GM18858 (cell line): ENCODE measurements at regions not wholly inside any gene's neighbourhood (a gene's known extent, or its start where the extent isn't known, plus 50 kb on each side); places are given as distances from the start of the nearest gene placed in this dataset.
"Not testable (repeated sequence)": the region's sequence is repeated elsewhere in the genome, so short reads cannot be mapped to it uniquely, and the experiment has no call there.

Experiments
- ATAC-seq: cut with Tn5 transposase; IDR thresholded peaks from one replicate; pipeline ENCODE4 v1.9.1; 2021; ENCODE audit not compliant: unreplicated experiment

DNA sequence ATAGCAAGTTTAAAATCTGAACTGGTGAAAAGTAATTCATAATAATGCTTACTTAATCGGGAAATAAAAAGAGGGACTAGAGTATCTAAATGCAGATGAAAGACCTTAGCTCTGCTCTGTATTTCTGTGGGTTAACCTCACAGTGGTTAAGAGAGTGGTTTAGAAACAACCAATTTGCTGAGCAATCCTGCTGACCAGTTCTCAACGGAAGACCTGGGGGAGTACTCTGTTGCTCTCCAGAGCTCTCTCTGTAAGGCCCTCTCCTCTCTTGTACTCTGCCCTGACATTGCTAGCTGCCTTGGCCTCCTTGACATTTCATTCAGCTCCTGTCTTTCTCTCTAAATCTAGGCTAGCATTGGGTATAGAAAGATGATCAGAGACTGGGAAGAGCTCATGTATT, 1186.6 kb upstream of the SEMA6A start:
- no peak for ATAC-seq

DNA sequence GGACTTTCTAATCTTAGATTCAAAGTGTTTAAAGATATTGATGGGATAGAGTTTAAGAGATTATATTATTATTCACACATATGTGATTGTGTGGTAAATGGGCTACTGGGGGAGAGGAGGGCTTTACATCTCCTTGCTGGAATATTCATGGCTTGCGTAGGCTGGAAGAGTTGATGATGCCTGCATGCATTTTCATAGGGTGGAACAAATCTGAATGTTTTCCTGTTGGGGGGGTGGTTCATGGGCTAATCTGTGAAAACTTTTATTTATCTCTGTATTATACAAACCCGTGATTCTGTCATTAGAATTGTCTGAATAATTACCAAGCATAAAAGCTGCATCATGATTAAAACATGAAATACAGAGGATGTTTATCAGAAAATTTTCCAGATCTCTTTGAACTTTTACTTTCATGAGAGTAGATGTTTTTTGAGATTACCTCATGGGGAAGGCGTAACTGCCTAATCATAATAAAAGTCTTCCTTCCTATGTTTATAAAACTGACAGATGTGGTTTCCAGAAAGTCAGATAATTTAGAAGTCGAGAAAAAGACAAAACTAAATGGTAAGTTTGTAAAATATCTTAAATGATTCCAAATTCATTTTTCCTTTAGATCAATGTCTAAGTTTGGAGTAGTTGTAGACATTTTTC, 1185.4 kb upstream of the SEMA6A start:
- no peak for ATAC-seq

DNA sequence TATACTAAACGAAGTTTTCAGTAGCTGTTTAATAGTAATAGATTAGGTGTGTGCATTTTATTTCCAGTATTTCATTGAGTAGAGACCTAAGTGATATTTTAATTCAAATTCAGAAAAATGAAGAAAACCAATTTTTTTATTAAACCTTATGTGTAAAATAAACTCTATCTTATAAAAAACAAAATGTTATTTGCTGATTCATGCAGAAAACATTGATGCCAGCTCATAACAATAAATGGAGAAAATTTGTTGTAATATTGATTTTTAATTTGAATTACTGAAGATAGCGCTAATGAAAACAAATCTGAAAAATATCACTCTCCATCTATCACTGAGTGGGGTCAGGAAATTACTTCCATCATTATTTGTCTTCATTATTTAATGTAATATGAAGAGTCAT, 1177.8 kb upstream of the SEMA6A start:
- no peak for ATAC-seq

DNA sequence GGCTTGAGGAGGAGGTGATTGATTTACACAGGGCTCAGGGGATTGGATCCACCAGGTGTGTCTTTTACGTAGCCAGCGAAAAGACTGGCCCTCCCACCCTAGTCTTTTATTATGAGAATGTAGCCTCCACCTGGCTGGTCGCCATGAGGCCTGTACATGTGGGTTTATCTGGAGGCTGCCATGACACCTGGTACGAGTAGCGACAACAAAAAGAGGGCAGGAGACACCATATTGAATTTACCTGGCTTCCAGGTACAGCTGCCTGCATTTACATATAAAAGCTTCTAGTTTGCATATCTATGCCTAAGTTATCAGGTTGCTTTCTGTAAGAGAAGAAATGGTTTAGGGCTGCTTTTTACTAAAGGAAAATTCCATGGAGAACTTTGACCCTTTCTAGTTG, 1173.7 kb upstream of the SEMA6A start:
- no peak for ATAC-seq

DNA sequence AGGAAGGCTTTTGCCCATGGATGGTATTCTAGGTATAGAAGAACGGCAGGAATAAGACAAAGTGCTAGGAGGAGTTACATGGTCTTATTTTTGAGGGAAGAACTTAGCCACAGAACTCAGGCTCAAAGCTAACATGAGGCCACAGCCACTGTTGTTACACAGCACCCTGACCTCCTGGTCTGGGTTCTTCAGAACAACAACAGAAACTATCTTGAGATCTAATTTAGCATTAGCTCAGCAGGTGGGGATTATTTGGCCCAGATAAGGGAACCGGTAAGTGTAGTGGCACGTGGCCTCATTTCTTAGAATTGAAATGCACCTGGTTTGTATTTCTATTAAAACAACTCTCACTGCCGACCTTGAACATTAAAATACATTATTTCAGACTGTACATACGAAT, 1168.7 kb upstream of the SEMA6A start:
- ATAC-seq = no peak

DNA sequence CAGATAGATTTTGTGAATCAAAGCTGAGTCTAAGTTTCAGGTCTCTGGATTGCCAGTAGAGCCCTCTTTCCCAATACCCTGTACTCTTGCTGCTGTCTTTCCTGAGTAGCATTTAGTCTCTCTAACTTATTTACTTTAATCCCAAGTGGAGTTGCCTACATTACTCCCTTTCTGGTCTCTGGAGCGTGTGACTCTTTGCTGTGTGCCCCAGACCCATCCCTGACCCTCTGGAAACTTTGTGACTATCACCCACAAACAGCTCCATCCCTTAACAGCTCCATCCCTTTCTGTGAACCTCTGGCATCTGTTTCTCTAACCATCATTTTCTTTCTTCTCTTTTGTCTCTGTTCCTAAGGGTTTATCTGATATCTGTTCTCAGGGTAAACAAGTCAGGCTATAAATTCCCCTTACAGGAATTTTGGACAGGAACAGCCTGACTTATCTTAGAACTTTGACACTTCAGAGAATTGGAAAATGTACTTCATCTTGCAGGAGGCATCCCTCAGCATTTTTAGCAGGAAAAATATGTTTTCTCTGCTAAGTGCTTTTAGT, 1167.1 kb upstream of the SEMA6A start:
- ATAC-seq = no peak

DNA sequence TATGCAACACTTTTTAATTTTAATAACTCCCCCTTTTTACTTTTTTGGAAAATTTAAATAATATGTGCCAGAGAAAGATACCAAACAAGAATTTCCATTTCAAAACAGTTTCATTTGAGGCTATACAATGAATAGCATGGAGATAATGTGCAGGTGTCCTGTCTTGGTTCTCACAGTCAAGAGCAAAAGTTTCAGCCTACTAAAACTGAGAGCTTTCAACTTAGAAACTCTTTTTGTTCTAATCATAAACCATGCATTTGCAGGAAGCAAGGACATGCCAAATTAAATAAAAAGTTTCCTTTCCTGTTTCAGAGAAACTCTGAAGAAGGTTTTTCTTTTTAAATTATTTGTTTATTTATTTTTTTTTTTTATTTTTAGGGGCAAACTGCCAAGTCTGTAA, 1165.6 kb upstream of the SEMA6A start:
- no peak for ATAC-seq

DNA sequence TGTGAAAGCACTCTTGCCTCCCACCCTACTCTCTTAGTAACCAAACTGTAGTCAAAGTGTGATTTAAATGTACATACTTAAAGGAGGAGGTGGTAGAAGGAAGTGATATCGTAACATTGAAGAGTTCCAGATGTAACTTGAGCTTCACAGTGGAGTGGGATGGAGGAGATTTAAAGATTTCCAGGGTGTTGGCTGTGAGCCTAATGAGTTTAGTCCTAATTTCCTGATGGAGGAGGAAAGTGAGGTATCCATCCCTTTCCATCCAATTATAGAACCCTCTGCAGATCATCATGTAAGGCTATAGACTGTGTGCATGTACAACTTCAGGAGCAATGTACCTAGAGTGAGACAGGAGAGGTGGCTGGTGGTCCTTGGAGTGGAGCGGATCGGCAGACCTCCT, 1163.9 kb upstream of the SEMA6A start:
- no peak for ATAC-seq

DNA sequence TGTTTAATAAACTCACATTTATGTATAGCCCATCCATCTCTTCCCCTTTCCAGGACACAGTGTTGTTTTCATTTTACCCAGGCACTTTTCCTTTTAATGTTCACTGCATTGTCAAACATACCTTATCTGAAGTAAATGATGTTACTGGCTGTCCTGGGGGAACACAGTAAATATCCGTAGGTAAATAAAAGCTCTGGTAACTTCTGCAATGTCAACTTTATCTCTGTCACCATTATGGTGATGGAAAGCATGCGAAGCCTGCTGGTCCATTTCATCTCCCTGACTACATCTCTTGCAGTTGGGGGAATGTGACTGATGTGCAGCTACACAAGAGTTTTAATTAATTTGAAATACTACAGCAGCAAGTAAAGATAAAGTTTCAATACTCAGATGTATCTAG, 1162.1 kb upstream of the SEMA6A start:
- ATAC-seq = no peak

DNA sequence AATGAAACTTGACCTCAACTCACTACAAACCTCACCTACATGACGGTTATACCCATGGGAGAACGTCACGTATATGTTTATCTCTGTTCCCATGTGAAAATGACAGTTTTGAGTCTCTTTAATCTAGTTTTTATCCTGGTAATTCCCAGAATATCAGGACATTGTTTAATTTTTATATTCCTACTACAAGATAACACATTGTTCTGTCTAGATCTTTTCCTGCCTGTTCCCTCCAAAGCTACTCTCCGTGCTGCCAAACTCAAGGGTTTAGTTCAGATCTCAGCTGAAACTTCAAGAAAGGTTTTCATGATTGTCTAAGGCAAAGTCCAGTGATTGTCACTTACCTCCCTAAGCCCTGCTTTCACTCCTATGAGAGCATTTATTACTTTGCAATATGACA, 1159.4 kb upstream of the SEMA6A start:
- no peak for ATAC-seq

DNA sequence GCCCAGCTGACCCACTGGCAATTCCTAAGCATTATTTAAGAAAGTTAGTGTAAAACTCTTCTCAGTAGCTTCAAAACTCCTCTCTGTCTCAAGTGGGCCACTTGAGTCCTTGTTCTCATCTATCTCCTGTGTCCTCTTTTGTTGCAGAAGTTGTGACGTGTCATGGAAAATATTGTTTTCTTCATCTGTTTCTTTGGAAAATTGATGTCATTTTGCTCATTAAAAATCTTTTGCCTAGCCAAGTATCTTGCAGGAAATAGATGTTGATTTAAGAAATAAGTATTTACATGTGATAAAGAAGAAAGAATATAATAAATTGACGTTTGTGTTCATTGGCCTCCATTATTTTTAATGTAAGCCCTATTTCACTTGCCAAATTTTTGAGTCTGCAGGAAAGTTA, 1158.4 kb upstream of the SEMA6A start:
- no peak for ATAC-seq

DNA sequence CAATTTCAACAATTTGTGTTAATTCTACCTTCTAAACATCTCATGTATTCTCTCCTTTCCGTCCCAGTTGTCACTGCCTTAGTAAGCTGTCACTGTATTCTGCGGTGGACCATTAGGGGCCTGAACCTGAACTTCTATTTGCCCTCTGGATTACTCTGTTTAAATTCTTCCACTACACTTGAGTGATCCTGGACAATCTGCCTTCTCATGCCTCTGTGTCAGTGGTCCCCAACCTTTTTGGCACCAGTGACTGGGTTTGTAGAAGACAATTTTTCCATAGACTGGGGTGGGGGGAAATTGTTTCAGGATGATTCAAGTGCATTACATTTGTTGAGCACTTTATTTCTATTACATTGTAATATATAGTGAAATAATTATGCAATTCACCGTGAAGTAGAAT, 1157.6 kb upstream of the SEMA6A start:
- ATAC-seq = no peak

DNA sequence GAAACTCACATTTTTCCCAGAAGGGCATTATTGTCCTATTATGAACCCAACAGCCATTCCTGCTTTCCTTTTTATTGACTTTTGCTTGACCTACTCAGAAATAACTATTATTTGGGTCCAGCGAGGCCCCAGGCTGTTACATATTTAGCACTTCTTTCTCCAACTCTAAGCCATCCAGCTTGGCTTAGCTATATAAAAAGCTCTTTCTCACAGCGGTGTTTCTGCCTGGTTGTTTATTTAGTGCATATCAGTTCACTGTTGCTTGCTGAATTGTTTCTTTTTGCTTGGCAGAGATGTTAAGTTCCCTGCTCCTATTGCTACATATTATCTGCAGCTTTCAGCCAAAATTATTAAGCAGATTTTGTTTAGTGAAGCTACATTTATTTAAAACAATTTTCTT, 1156.8 kb upstream of the SEMA6A start:
- no peak for ATAC-seq

DNA sequence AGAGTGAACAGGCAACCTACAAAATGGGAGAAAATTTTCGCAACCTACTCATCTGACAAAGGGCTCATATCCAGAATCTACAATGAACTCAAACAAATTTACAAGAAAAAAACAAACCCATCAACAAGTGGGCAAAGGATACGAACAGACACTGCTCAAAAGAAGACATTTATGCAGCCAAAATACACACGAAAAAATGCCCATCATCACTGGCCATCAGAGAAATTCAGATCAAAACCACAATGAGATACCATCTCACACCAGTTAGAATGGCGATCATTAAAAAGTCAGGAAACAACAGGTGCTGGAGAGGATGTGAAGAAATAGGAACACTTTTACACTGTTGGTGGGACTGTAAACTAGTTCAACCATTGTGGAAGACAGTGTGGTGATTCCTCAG, 1146.2 kb upstream of the SEMA6A start:
- ATAC-seq = not testable (repeated sequence)

DNA sequence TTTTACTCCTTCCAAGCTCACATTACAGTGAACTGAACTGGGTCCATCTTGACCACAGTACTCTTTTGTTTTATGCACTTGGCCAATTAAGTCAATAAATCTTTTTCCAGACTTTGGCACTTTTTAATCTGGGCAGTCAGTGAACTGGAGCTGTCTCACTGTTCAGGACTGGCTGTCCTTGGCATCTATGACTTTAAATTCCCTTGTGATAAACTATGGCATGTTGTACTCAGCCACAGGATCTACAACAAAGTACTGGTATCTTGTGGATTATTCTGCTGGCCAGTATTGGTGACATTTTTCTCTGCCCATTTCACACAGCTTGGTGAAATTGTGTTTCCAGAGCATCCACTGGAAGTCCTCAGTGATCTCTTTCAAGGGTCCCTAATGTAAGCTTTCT, 1144.8 kb upstream of the SEMA6A start:
- no peak for ATAC-seq

DNA sequence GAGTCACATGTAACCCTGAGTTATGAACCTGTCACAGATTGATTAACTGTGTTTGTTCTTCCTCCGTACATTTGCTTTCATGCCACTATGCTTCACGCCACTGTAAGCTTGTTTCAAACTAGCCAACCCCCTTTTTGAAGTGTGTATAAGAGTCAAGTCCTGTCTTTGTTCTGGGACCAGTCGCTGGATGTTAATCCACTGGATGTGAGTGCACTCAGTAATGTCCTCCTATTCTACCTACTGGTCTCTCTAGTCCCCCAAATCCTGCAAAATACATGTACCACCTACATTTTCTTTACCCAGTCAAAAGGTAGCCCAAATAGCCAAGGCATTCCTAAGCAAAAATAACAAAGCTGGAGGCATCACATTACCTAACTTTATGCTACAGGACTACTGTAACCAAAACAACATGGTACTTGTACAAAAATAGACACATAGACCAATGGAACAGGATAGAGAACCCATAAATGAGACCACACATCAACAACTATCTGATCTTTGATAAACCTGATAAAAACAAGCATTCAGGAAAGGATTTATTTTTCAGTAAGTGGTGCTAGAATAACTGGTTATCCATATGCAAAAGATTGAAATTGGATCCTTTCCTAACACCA, 1139.1 kb upstream of the SEMA6A start:
- ATAC-seq = no peak

DNA sequence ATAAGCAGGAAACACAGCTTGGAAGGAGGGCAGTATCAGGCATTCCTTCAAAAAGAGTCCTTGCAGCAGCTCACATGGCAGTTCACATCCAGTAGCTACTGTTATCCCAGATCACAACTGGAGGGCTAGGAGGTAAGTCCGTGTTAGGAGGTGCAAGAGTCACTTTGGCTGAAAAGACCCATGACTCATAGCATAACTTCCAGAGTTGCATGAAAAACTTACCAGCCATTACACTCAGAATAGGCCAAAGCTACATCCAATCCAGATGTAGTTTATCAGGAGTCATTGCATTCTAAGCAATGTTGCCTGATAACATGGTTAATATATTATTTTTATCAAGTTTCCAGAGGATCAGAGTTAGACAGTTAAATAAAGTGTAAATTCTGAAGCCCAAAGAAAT, 1126.4 kb upstream of the SEMA6A start:
- no peak for ATAC-seq

DNA sequence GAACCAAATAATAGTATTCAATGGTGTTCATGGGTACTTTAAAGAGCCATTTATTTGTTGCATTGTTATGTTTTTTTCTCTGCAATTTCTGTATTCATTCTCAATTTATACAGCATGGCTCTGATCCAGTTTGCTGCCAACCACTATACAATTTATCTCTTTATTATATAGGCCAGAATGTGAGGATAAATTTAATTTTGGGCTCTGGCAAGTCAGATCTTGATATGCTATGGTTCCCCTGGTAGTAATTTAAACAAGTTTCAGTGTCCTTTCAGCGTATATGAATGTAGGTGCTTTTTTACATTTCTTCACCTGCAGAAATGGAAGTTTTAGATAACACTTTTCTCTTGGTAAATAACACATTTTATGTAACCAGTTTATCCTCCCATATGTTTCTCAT, 1118.0 kb upstream of the SEMA6A start:
- no peak for ATAC-seq

DNA sequence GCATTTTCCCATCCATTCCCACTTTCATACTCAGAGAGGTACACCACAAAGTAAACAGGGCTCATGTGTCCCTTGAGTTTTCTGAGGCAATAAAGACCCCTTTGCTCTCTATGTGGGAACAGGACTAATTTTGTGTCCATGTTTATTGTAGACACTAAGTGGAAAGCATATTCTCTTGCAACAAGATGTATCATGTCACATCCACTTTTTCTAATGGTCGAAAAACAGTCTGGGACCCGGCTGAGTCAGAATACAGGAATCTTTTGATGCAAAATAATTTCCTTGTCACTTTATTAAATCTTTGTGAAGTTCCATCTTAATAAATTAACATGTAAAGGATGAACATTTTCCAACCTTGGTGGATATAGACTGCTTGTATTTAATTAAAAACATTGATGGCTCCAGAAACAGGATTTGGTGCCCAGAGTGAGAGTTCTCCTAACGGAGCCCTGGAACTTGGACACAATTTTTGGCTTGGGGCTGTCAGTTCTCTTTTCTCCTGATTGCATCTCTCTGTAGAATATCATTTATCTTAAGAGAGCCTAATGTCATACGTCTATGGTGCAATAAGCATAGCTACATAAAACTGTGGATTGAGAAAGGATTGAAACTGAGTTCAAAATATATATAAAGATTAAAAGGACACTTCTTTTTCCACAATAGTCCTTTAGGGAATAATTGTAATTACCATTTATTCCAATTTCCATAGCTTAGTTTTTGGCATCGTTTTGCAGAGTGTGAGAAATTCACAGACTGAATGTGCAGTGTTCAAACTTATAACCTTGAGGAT, 1116.7 kb upstream of the SEMA6A start:
- no peak for ATAC-seq

DNA sequence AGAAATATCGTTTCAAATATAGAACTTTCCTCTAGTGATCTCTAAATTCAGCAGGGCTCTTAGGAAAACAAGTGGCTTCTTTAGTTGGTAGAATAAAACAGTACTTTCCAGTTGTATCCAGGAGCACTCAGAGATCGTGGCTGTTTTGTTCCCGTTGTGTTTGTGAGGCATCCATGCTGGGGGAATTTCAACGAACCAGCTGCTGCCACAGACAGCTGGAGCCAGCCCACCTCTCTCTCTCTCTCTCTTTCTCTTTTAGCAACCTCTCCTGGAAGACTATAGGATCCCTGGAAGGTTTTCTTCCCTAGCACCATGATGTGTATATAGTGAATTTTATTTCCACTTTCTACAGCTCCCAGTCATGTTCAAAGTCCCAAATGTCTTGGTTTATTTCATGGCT, 1116.0 kb upstream of the SEMA6A start:
- ATAC-seq = no peak

DNA sequence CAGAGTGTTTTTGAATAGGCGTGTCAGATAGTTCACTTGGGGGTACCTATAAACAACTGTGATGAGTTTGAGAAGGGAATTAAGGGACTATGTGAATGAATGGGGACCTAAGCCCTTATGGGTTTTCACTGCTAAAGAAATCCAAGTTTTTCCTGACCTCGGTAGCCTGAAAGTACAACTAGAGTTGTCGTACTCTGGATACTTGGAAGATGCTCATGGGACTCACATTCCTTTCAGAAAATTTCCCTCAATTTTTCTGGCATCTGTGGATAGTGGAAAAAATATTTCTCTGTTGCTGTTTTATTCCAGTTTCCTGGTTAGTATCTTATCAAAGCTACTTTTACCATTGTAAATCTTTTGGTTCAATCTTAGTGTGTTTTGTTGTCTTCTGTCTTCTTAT, 1112.3 kb upstream of the SEMA6A start:
- ATAC-seq = no peak

DNA sequence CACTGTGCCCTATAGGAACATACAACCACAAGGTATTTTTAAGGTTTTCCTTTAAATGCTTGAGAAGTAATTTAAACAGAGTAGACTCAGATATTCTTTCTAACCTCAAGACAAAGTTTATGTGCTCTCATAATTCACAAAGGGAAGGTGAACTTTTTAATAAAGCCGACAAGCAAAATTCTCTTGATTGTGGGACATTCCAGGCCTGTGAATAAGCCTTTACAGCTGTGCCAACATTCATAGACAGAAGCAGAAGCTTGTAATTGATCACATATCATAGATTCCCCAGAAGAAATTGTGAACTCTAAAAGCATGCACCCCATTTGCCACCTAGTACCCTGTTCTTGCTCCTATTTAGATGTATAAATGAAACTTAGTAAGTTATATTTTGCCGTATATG, 1107.8 kb upstream of the SEMA6A start:
- ATAC-seq = no peak
